ENCODE measurements at regions not wholly inside any gene's neighbourhood (a gene's known extent, or its start where the extent isn't known, plus 50 kb on each side); places are given as distances from the start of the nearest gene placed in this dataset.

DNA sequence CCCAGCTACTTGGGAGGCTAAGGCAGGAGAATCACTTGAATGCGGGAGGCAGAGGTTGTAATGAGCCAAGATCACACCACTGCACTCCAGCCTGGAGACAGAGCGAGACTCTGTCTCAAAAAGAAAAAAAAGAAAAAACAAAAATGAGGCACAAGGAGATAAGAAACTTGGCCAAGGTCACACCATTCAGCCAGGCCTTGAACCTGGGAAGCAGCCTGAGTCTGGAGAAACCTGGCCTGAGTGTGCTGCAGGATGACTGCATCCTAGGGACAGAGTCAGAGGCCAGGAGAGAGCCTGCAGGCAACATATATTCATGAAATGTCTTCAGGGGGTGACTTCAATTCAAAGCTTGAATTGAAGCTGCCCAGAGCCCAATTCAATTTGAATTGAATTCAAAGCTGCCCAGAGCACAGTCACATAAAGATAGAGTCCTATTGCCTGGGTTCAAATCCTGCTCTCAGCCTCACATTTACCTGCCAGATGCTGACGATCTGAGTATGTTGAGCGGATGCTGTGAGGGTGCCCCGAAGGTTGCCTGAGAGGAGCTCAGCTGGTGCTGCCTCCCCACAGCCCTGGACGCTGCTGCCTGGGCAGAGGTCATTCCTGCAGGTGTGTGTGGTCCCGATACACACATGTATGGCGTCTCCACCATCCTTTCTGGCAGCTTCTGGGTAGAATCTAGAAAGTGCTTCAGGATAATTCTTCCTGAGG, 307.7 kb downstream of the AJAP1 start:
- TF ChIP-seq EZH2 (IDR thresholded peaks at IDR 0.05; ENCODE audit: borderline replicate concordance, insufficient read depth, low read depth, low read length, poor library complexity, severe bottlenecking): no peak
- TF ChIP-seq, protein P1, sequence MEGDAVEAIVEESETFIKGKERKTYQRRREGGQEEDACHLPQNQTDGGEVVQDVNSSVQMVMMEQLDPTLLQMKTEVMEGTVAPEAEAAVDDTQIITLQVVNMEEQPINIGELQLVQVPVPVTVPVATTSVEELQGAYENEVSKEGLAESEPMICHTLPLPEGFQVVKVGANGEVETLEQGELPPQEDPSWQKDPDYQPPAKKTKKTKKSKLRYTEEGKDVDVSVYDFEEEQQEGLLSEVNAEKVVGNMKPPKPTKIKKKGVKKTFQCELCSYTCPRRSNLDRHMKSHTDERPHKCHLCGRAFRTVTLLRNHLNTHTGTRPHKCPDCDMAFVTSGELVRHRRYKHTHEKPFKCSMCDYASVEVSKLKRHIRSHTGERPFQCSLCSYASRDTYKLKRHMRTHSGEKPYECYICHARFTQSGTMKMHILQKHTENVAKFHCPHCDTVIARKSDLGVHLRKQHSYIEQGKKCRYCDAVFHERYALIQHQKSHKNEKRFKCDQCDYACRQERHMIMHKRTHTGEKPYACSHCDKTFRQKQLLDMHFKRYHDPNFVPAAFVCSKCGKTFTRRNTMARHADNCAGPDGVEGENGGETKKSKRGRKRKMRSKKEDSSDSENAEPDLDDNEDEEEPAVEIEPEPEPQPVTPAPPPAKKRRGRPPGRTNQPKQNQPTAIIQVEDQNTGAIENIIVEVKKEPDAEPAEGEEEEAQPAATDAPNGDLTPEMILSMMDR (IDR thresholded peaks at IDR 0.05): no peak
